GM12875 (cell line): ENCODE measurements at regions not wholly inside any gene's neighbourhood (a gene's known extent, or its start where the extent isn't known, plus 50 kb on each side); places are given as distances from the start of the nearest gene placed in this dataset.

ENCODE experiments used
- H3K4me3 ChIP-seq: one replicate; pipeline ENCODE4 v1.5.1; 2011; ENCODE audit warnings: low read depth, low read length, control low read depth
- CTCF ChIP-seq: IDR thresholded peaks from 2 replicates; pipeline ENCODE4 v1.5.1; 2011; ENCODE audit warnings: low read depth, mild to moderate bottlenecking, control low read depth, inconsistent platforms, low read length, moderate library complexity, borderline replicate concordance; ENCODE audit not compliant: insufficient read depth

- no peak overlapping the region for H3K4me3 ChIP-seq
- no peak for TF ChIP-seq CTCF
These were observed 358.5 kb upstream of the DSEL start for GRCh38 chr18:67875060-67875459.

- TF ChIP-seq CTCF: no peak
These were observed 348.9 kb upstream of the DSEL start for GRCh38 chr18:67865400-67865799.

GRCh38 chr18:67864677-67865340, 348.3 kb upstream of the DSEL start:
- H3K4me3 ChIP-seq: no peak overlapping the region
- no peak for TF ChIP-seq CTCF

More at GRCh38 chr18:67865400-67865799, 348.9 kb upstream of the DSEL start:
- no peak overlapping the region for H3K4me3 ChIP-seq

GRCh38 chr18:67862069-67862468, 345.5 kb upstream of the DSEL start:
- H3K4me3 ChIP-seq: no peak overlapping the region
- TF ChIP-seq CTCF: no peak

- no peak overlapping the region for H3K4me3 ChIP-seq
- TF ChIP-seq CTCF: no peak
These were observed 337.8 kb upstream of the DSEL start for GRCh38 chr18:67854340-67854739.

GRCh38 chr18:67846422-67847098, 330.0 kb upstream of the DSEL start:
- TF ChIP-seq CTCF: no peak
- H3K4me3 ChIP-seq: no peak overlapping the region

GRCh38 chr18:67845035-67845434, 328.5 kb upstream of the DSEL start:
- TF ChIP-seq CTCF: no peak
- no peak overlapping the region for H3K4me3 ChIP-seq
